Epithelial cell of proximal tubule (primary cell): ENCODE measurements at regions not wholly inside any gene's neighbourhood (a gene's known extent, or its start where the extent isn't known, plus 50 kb on each side); places are given as distances from the start of the nearest gene placed in this dataset.
"Not testable (repeated sequence)": the region's sequence is repeated elsewhere in the genome, so short reads cannot be mapped to it uniquely, and the experiment has no call there.

Source experiments
- DNase-seq: peaks from one replicate; pipeline ENCODE4 v3.0.0-alpha.2; 2011; ENCODE audit warnings: low read depth
- H3K4me3 ChIP-seq: 2 replicates; pipeline ENCODE4 v1.5.1; 2011; ENCODE audit warnings: low read depth, mild to moderate bottlenecking, low read length
- TF ChIP-seq, protein P1 (sequence below): conservative IDR thresholded peaks from 2 replicates; pipeline ENCODE4 v1.5.1; 2012; ENCODE audit warnings: low read depth, mild to moderate bottlenecking, low read length

DNA sequence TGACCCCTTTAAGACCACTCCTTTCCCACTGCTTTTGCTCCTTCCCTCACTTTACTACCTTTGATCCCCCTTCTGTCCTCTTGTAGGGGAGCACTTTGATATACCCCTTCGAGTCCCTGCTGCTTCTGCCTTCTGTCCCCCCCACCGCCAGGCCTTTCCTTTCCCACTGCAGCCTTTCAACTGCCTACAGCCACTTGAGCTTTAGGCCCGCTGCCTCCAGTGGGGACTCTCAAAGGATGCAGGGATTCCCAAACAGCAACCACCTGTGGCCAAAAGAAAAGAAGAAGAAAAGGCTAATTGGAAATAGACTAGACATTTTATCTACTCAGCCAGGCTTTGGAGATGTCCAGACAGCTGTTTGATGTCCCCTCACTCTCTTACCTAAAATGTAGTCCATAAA lies 77.0 kb upstream of the DTNBP1 start:
- no peak for DNase-seq
- TF ChIP-seq, protein P1, sequence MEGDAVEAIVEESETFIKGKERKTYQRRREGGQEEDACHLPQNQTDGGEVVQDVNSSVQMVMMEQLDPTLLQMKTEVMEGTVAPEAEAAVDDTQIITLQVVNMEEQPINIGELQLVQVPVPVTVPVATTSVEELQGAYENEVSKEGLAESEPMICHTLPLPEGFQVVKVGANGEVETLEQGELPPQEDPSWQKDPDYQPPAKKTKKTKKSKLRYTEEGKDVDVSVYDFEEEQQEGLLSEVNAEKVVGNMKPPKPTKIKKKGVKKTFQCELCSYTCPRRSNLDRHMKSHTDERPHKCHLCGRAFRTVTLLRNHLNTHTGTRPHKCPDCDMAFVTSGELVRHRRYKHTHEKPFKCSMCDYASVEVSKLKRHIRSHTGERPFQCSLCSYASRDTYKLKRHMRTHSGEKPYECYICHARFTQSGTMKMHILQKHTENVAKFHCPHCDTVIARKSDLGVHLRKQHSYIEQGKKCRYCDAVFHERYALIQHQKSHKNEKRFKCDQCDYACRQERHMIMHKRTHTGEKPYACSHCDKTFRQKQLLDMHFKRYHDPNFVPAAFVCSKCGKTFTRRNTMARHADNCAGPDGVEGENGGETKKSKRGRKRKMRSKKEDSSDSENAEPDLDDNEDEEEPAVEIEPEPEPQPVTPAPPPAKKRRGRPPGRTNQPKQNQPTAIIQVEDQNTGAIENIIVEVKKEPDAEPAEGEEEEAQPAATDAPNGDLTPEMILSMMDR, result no peak
- no peak overlapping the region for H3K4me3 ChIP-seq

DNA sequence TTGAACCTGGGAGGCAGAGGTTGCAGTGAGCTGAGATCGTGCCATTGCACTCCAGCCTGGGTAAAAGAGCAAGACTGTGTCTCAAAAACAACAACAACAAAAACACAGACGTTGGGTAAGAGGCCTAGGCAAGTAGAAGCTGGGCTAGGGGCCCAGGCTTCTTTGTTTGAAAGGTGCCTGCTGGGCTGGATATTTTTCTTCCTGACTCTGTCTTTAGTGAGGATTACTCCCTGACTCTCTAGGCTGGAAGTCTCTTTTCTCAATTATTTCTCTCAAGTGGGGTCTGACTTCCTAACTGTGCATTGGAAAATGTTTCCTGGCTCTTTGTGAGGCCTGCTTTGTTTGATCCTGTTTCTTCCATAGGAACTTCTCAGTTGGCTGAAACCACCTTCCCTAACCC lies 76.5 kb upstream of the DTNBP1 start:
- H3K4me3 ChIP-seq, result no peak overlapping the region
- no peak for DNase-seq
- TF ChIP-seq, protein P1, result no peak

DNA sequence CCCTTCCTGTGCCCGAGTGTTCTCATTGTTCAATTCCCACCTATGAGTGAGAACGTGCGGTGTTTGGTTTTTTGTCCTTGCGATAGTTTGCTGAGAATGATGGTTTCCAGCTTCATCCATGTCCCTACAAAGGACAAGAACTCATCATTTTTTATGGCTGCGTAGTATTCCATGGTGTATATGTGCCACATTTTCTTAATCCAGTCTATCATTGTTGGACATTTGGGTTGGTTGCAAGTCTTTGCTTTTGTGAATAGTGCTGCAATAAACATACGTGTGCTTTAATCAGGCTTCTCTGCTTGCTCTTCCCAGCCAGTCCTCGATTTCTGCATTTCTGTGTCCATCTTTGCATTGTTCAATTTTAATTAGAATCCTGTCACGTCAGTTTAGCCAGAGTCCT lies 75.4 kb upstream of the DTNBP1 start:
- DNase-seq, result not testable (repeated sequence)

DNA sequence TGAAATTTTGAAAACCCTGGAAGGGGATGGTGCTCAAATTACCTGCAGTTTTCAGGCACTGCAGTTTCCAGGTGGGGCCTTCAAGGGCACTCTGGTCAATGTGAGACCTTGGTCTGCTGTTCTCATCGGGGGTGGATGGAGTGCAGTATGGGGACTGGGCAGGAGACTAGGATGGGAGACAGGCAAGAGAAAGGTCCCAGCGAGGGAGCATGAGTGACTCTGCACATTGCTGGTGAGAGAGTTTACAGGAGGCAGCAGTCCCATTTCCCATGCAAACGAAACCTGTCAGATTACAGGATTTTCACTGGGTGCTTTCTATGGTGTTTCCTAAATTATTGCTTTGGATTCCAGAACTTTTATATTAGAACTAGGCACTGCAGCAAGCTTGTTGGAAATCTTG lies 73.5 kb upstream of the DTNBP1 start:
- TF ChIP-seq, protein P1, result no peak
- H3K4me3 ChIP-seq, result no peak overlapping the region
- no peak for DNase-seq

More for the DNA sequence above, 75.4 kb upstream of the DTNBP1 start:
- not testable (repeated sequence) for H3K4me3 ChIP-seq

DNA sequence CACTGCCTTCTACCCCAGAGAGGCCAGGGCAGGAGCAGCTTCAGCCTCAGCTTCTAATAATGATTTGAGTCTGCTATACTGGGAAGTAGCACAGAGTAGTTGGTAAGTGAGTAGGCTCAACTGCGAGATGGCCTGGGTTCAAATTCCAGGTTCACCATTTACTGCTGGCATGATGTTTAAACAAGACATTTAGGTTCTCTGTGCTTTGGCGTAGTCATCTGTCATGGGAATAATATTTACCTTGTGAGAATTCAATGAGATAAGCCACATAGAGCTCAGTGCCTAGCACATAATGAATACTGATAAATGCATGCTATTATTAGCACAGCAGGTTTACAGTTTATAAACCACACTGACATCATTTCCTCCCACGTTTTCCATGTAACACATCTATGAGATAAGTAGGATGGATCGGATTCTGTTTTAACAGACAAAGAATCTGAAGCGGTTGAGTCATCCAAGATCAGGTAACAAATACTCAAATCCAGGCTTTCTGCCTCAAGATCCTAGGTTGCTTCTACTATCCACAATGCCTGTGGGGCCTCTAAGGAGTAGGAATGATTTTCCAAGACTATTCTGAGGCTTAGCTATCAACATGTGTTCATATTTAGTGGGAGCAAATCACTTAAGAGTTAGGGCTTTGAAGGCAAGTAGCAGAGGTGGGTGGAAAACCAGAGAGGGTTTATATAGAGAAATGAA lies 72.9 kb upstream of the DTNBP1 start:
- DNase-seq, result no peak
- TF ChIP-seq, protein P1, result no peak
- H3K4me3 ChIP-seq, result no peak overlapping the region

DNA sequence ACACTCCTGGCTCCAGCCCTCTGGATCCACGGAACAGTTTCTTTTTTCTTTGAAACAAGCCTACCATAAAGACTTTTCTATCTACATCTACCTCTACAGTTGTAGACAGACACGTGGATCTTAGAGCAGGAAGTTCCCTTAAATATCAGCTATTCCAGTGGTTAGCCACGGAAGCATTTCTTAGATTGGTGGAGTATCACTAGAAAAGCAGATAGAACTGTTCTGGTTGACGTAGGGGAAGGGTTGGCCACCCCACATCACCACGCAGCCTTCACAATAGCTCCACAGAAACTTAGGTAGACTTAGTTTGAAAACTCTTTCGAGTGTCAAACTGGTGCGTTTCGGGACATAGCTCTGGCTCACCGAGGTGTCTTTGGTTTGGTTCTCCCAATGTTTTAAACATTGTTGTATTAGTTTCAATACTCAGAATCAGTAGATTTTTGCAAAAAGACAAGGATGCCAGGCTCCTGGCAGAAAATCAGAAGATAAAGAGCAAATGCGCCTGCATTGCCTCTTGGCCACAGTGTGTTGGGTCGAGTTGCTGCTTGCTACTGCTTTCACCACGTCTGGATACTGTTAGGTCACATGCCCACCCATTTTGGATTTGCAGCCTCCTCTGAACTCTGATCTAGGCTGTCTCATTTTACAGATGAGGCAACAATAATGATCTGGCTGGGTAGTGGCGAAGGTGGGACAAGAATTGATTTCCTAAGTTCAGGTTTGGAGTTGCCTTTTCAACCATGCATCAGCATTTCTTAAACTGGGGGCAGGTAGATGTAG lies 71.5 kb upstream of the DTNBP1 start:
- TF ChIP-seq, protein P1, result no peak
- no peak overlapping the region for H3K4me3 ChIP-seq
- DNase-seq, result no peak

DNA sequence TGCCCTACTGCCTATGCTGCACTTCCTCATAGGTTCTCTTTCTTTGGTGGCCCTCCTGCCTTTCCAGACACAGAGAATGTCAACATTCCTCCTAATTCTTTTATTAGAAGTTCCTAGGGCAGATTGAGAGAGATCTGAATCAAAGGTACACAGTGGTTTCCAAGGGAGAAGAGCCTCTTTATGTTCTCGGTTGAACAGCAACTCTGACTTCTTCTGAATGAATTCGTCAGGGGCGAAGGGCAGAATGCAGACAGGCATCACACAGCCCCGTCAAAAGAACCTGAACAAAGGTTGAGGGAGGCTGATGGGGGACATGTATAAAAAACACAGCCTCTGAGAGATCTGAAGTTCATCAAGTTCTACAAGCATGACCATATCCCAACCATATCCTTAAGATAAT lies 68.1 kb upstream of the DTNBP1 start:
- DNase-seq, result no peak
- H3K4me3 ChIP-seq, result no peak overlapping the region
- TF ChIP-seq, protein P1, result no peak
